ENCODE measurements at regions not wholly inside any gene's neighbourhood (a gene's known extent, or its start where the extent isn't known, plus 50 kb on each side); places are given as distances from the start of the nearest gene placed in this dataset.

- TF ChIP-seq CTCF (IDR thresholded peaks at IDR 0.05): no peak
- no peak for TF ChIP-seq POLR2A (IDR thresholded peaks at IDR 0.05)
These were observed 144.8 kb downstream of the LIG4 start for GRCh38 chr13:108070491-108070890.

Measured in thyroid gland (tissue), 4 donors.